Spinal cord (tissue), 9 donors: ENCODE measurements at regions not wholly inside any gene's neighbourhood (a gene's known extent, or its start where the extent isn't known, plus 50 kb on each side); places are given as distances from the start of the nearest gene placed in this dataset.

ENCODE experiments used
- DNase-seq, 6 donors: peaks; one replicate each; pipeline versions ENCODE4 v3.0.0 to v3.0.0-alpha.2; 2013 to 2015; ENCODE audit warnings: low spot score in 6 of 6, low read depth in 4 of 6
- H3K27ac ChIP-seq: one replicate; pipeline ENCODE4 v1.5.1; 2013; ENCODE audit warnings: low read depth, low read length, control low read depth
- H3K27me3 ChIP-seq: one replicate; pipeline ENCODE4 v1.6.1; 2013; ENCODE audit warnings: low read length; ENCODE audit not compliant: control insufficient read depth, insufficient read depth
- H3K36me3 ChIP-seq: one replicate; pipeline ENCODE4 v1.6.1; 2013; ENCODE audit warnings: low read length; ENCODE audit not compliant: control insufficient read depth, insufficient read depth
- H3K4me1 ChIP-seq: one replicate; pipeline ENCODE4 v1.6.1; 2013; ENCODE audit warnings: low read length; ENCODE audit not compliant: control insufficient read depth, insufficient read depth
- H3K4me3 ChIP-seq: one replicate; pipeline ENCODE4 v1.5.1; 2013; ENCODE audit warnings: low read depth, low read length, control low read depth
- H3K9me3 ChIP-seq: one replicate; pipeline ENCODE4 v1.6.1; 2013; ENCODE audit warnings: low read length; ENCODE audit not compliant: control insufficient read depth, insufficient read depth
- WGBS: methylation state at CpG from one replicate; pipeline ENCODE4 v1.1.5; 2013; ENCODE audit warnings: missing lambda C conversion rate; ENCODE audit not compliant: insufficient coverage; 5-methylcytosine and 5-hydroxymethylcytosine counted together
- donor health status: healthy.

- Histone ChIP-seq H3K4me1 (peaks cover 28% of the 10 kb centered on the region), H3K36me3 (no peaks in the 10 kb centered on the region), H3K27ac (peak overlapping the region; percentile 33), H3K27me3 (no peaks in the 10 kb centered on the region), H3K9me3 (no peaks in the 10 kb centered on the region), H3K4me3 (no peak overlapping the region)
- DNase-seq, result peak; percentile 26 to 88 (median 56)
- WGBS, result 27% methylated on average over 7 of the region's 13 CpGs
Measured at GRCh38 chr12:3336606-3337311, 154.2 kb upstream of the PRMT8 start.

- H3K4me3 ChIP-seq, result no peak overlapping the region
- H3K36me3 ChIP-seq, result no peaks in the 10 kb centered on the region
- H3K9me3 ChIP-seq, result no peaks in the 10 kb centered on the region
- H3K4me1 ChIP-seq, result peaks cover 37% of the 10 kb centered on the region
- H3K27ac ChIP-seq, result no peak overlapping the region
- DNase-seq, result no peak
- no peaks in the 10 kb centered on the region for H3K27me3 ChIP-seq
- WGBS, result 98% methylated on average over 4 of the region's 5 CpGs
Measured at GRCh38 chr12:3337944-3338343, 153.1 kb upstream of the PRMT8 start.

GRCh38 chr12:3339221-3339620 is 151.8 kb upstream of the PRMT8 start:
- Histone ChIP-seq H3K36me3 (no peaks in the 10 kb centered on the region), H3K4me1 (peaks cover 31% of the 10 kb centered on the region), H3K4me3 (no peak overlapping the region), H3K9me3 (no peaks in the 10 kb centered on the region), H3K27ac (no peak overlapping the region), H3K27me3 (peaks cover 3% of the 10 kb centered on the region)
- WGBS, result 97% methylated on average over 7 of the region's 7 CpGs
- DNase-seq, result no peak

GRCh38 chr12:3341594-3341993 is 149.4 kb upstream of the PRMT8 start:
- Histone ChIP-seq H3K4me1 (peaks cover 25% of the 10 kb centered on the region), H3K9me3 (no peaks in the 10 kb centered on the region), H3K27ac (no peak overlapping the region), H3K4me3 (no peak overlapping the region), H3K36me3 (no peaks in the 10 kb centered on the region), H3K27me3 (peaks cover 3% of the 10 kb centered on the region)
- WGBS, result 31% methylated on average over 3 of the region's 4 CpGs
- DNase-seq, result peak in 1 of 6 donors; percentile 21

GRCh38 chr12:3342051-3342450 is 149.0 kb upstream of the PRMT8 start:
- Histone ChIP-seq H3K36me3 (no peaks in the 10 kb centered on the region), H3K4me3 (no peak overlapping the region), H3K27me3 (peaks cover 3% of the 10 kb centered on the region), H3K27ac (no peak overlapping the region), H3K9me3 (no peaks in the 10 kb centered on the region), H3K4me1 (peaks cover 20% of the 10 kb centered on the region)
- DNase-seq, result peak in 5 of 6 donors; percentile 28 to 93 (median 44)
- WGBS, result 13% methylated on average over 8 of the region's 8 CpGs

- H3K4me3 ChIP-seq, result no peak overlapping the region
- peaks cover 3% of the 10 kb centered on the region for H3K27me3 ChIP-seq
- 100% methylated on average over 1 of the region's 5 CpGs for WGBS
- H3K27ac ChIP-seq, result no peak overlapping the region
- DNase-seq, result no peak
- peaks cover 5% of the 10 kb centered on the region for H3K4me1 ChIP-seq
- no peaks in the 10 kb centered on the region for H3K9me3 ChIP-seq
- H3K36me3 ChIP-seq, result no peaks in the 10 kb centered on the region
Measured at GRCh38 chr12:3348055-3348454, 142.9 kb upstream of the PRMT8 start.

- Histone ChIP-seq H3K36me3 (no peaks in the 10 kb centered on the region), H3K9me3 (no peaks in the 10 kb centered on the region), H3K27ac (no peak overlapping the region), H3K4me1 (peaks cover 11% of the 10 kb centered on the region), H3K4me3 (no peak overlapping the region), H3K27me3 (no peaks in the 10 kb centered on the region)
- DNase-seq, result no peak
- WGBS, result 89% methylated on average over 4 of the region's 4 CpGs
Measured at GRCh38 chr12:3350432-3350831, 140.6 kb upstream of the PRMT8 start.

- Histone ChIP-seq H3K36me3 (no peaks in the 10 kb centered on the region), H3K27me3 (no peaks in the 10 kb centered on the region), H3K27ac (no peak overlapping the region), H3K9me3 (no peaks in the 10 kb centered on the region), H3K4me1 (peaks cover 11% of the 10 kb centered on the region), H3K4me3 (no peak overlapping the region)
- no peak for DNase-seq
- WGBS, result 66% methylated on average over 4 of the region's 4 CpGs
Measured at GRCh38 chr12:3351731-3352130, 139.3 kb upstream of the PRMT8 start.

- no peak overlapping the region for H3K4me3 ChIP-seq
- H3K9me3 ChIP-seq, result no peaks in the 10 kb centered on the region
- 84% methylated on average over 5 of the region's 6 CpGs for WGBS
- H3K4me1 ChIP-seq, result peaks cover 11% of the 10 kb centered on the region
- H3K27ac ChIP-seq, result no peak overlapping the region
- DNase-seq, result no peak
- H3K36me3 ChIP-seq, result no peaks in the 10 kb centered on the region
- no peaks in the 10 kb centered on the region for H3K27me3 ChIP-seq
Measured at GRCh38 chr12:3352230-3352629, 138.8 kb upstream of the PRMT8 start.

GRCh38 chr12:3353621-3354020 is 137.4 kb upstream of the PRMT8 start:
- Histone ChIP-seq H3K27ac (no peak overlapping the region), H3K9me3 (no peaks in the 10 kb centered on the region), H3K27me3 (no peaks in the 10 kb centered on the region), H3K4me1 (peaks cover 11% of the 10 kb centered on the region), H3K36me3 (no peaks in the 10 kb centered on the region), H3K4me3 (no peak overlapping the region)
- DNase-seq, result no peak
- WGBS, result 95% methylated on average over 6 of the region's 9 CpGs
